ENCODE measurements at regions not wholly inside any gene's neighbourhood (a gene's known extent, or its start where the extent isn't known, plus 50 kb on each side); places are given as distances from the start of the nearest gene placed in this dataset.
"Not testable (repeated sequence)": the region's sequence is repeated elsewhere in the genome, so short reads cannot be mapped to it uniquely, and the experiment has no call there.

DNA sequence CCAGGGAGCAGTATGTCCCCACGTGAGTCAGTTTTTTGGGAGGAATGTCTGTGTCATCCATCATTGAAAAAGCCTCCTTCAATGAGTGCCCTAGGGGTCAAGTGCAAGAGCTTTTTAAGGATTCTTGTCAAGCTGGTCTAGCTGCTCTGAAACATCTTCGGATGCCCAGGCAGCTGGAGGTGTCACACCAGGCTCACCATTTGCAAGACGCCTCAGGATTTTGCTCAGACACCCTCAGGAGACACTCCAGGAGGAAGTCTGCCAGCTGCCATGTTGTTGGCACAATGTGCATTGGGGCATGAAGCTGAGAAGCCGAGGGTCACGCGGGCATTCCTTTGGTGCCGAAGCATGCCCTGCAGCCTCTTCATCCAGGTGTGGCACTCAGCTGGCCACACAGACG is 111.1 kb upstream of the S1PR3 start:
- TF ChIP-seq, protein P1, sequence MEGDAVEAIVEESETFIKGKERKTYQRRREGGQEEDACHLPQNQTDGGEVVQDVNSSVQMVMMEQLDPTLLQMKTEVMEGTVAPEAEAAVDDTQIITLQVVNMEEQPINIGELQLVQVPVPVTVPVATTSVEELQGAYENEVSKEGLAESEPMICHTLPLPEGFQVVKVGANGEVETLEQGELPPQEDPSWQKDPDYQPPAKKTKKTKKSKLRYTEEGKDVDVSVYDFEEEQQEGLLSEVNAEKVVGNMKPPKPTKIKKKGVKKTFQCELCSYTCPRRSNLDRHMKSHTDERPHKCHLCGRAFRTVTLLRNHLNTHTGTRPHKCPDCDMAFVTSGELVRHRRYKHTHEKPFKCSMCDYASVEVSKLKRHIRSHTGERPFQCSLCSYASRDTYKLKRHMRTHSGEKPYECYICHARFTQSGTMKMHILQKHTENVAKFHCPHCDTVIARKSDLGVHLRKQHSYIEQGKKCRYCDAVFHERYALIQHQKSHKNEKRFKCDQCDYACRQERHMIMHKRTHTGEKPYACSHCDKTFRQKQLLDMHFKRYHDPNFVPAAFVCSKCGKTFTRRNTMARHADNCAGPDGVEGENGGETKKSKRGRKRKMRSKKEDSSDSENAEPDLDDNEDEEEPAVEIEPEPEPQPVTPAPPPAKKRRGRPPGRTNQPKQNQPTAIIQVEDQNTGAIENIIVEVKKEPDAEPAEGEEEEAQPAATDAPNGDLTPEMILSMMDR (IDR thresholded peaks at IDR 0.05), result no peak
- Histone ChIP-seq H3K4me3 (no peak overlapping the region), H3K4me1 (no peaks in the 10 kb centered on the region), H3K9me3 (peaks cover 0 to 4% of the 10 kb centered on the region in 2 donors), H3K27me3 (no peaks in the 10 kb centered on the region), H3K36me3 (no peaks in the 10 kb centered on the region), H3K27ac (no peak overlapping the region)
- intact Hi-C loops (cut with DNase I), result no loop called here
- no peak for DNase-seq (ENCODE audit: low spot score in 2 of 2)

- intact Hi-C loops (cut with DNase I), result not testable (repeated sequence)
These were observed 107.0 kb upstream of the S1PR3 start for GRCh38 chr9:88884291-88884690.

GRCh38 chr9:88886762-88887161 is 104.5 kb upstream of the S1PR3 start:
- peaks cover 0 to 16% of the 10 kb centered on the region in 2 donors for H3K9me3 ChIP-seq
- H3K27ac ChIP-seq; intact Hi-C loops (cut with DNase I); H3K4me1 ChIP-seq; H3K36me3 ChIP-seq; H3K27me3 ChIP-seq; DNase-seq (ENCODE audit: low spot score in 2 of 2); H3K4me3 ChIP-seq: not testable (repeated sequence)

More at GRCh38 chr9:88884291-88884690, 107.0 kb upstream of the S1PR3 start:
- H3K27me3 ChIP-seq; H3K36me3 ChIP-seq; H3K4me1 ChIP-seq; H3K27ac ChIP-seq; H3K4me3 ChIP-seq; DNase-seq (ENCODE audit: low spot score in 2 of 2): not testable (repeated sequence)
- H3K9me3 ChIP-seq, result peaks cover 0 to 16% of the 10 kb centered on the region in 2 donors

DNA sequence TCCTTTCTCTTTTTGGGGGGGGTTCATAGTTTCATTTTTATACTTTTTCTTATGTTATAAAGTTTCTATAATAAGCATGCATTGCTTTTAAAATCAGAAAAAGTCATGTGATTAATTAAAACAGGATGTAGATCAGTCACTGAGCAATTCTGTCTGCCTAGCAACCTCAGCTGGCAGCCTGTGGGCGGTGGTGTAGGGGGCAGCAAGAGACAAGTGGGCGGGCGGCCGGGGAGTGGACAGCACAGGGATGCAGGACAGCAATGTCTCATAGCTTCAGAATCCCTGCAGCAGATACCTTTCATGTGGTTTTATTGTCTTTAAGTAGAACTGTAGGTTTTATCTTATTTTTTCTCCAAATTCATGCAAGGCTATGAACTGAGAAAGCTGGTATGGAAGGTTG is 101.9 kb upstream of the S1PR3 start:
- intact Hi-C loops (cut with DNase I), result no loop called here
- no peak overlapping the region for H3K4me3 ChIP-seq
- TF ChIP-seq, protein P1 (IDR thresholded peaks at IDR 0.05), result no peak
- no peaks in the 10 kb centered on the region for H3K36me3 ChIP-seq
- DNase-seq (ENCODE audit: low spot score in 2 of 2), result no peak
- H3K27ac ChIP-seq, result no peak overlapping the region
- H3K9me3 ChIP-seq, result peaks cover 0 to 16% of the 10 kb centered on the region in 2 donors
- H3K27me3 ChIP-seq, result no peaks in the 10 kb centered on the region
- H3K4me1 ChIP-seq, result no peaks in the 10 kb centered on the region

DNA sequence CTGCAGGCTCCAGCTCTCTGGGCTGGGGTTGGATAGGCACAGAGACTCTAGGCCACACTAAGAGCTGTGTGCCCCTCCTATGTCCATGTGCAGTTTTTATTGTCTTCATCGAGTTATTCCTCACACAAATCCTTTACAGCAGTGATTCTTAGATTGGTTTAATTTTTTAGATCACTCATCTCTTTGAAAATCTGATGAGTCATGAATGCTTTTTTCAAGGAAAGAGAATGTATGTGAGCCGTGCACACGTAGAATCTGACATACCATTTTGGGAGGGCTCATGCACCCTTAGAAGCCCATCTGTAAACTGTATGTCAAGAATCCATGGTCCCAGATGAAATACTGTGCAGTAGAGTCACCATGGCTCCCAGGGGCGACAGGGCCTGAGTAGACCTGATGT is 100.7 kb upstream of the S1PR3 start:
- intact Hi-C loops (cut with DNase I), result no loop called here
- H3K4me3 ChIP-seq, result no peak overlapping the region

DNA sequence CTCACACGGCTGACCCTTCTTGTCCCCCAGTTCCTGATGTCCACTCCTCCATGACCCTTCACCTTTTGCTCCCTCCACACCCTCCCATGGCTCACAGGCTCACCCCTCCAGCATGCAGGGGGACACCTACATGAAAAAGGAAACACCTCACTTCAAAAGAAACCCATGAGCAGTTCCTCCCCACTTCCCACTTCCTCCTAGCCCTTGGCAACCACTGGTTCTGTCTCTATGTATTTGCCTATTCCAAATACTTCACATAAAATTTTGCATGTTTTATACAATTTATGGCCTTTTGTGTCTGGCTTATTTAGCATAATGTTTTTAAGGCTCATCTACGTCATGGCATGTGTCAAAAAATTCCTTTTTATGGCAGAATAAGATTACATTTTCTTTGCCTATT is 100.2 kb upstream of the S1PR3 start:
- intact Hi-C loops (cut with DNase I), result no loop called here
- Histone ChIP-seq H3K27me3 (no peaks in the 10 kb centered on the region), H3K9me3 (peaks cover 0 to 9% of the 10 kb centered on the region in 2 donors), H3K36me3 (no peaks in the 10 kb centered on the region), H3K4me3 (no peak overlapping the region), H3K4me1 (no peaks in the 10 kb centered on the region), H3K27ac (no peak overlapping the region)
- no peak for DNase-seq (ENCODE audit: low spot score in 2 of 2)
- TF ChIP-seq, protein P1 (IDR thresholded peaks at IDR 0.05), result no peak

More for the DNA sequence above, 100.7 kb upstream of the S1PR3 start:
- no peaks in the 10 kb centered on the region for H3K36me3 ChIP-seq
- H3K9me3 ChIP-seq, result peaks cover 0 to 9% of the 10 kb centered on the region in 2 donors
- no peaks in the 10 kb centered on the region for H3K4me1 ChIP-seq
- H3K27me3 ChIP-seq, result no peaks in the 10 kb centered on the region
- H3K27ac ChIP-seq, result no peak overlapping the region
- TF ChIP-seq, protein P1 (IDR thresholded peaks at IDR 0.05), result no peak
- no peak for DNase-seq (ENCODE audit: low spot score in 2 of 2)

DNA sequence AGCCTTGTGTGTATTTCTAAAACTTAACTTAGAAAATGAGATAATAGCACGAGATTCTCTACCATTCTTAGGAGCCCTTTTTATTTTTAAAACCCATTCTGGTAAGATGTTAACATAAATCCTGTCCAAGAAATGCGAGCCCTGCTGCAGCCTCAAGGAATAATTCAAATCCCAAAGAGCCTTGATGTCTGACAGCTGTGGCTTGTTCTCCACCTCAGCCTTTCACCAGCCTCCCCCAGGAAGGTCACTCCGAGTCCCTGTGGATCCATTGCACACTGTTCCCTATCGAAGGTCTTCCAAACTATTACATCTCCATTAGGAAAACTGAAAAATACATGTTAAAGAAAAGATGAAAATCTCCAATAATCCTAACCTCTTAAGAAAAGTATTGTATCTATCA is 98.5 kb upstream of the S1PR3 start:
- H3K36me3 ChIP-seq, result no peaks in the 10 kb centered on the region
- H3K9me3 ChIP-seq, result peaks cover 0 to 1% of the 10 kb centered on the region in 2 donors
- no peaks in the 10 kb centered on the region for H3K4me1 ChIP-seq
- no peak overlapping the region for H3K4me3 ChIP-seq
- intact Hi-C loops (cut with DNase I), result no loop called here
- H3K27ac ChIP-seq, result no peak overlapping the region
- DNase-seq (ENCODE audit: low spot score in 2 of 2), result no peak
- H3K27me3 ChIP-seq, result no peaks in the 10 kb centered on the region
- TF ChIP-seq, protein P1 (IDR thresholded peaks at IDR 0.05), result no peak
